ENCODE measurements at regions not wholly inside any gene's neighbourhood (a gene's known extent, or its start where the extent isn't known, plus 50 kb on each side); places are given as distances from the start of the nearest gene placed in this dataset.

GRCh38 chr3:35908366-35909232 is 269.3 kb downstream of the ARPP21 start:
- TF ChIP-seq, protein P1, sequence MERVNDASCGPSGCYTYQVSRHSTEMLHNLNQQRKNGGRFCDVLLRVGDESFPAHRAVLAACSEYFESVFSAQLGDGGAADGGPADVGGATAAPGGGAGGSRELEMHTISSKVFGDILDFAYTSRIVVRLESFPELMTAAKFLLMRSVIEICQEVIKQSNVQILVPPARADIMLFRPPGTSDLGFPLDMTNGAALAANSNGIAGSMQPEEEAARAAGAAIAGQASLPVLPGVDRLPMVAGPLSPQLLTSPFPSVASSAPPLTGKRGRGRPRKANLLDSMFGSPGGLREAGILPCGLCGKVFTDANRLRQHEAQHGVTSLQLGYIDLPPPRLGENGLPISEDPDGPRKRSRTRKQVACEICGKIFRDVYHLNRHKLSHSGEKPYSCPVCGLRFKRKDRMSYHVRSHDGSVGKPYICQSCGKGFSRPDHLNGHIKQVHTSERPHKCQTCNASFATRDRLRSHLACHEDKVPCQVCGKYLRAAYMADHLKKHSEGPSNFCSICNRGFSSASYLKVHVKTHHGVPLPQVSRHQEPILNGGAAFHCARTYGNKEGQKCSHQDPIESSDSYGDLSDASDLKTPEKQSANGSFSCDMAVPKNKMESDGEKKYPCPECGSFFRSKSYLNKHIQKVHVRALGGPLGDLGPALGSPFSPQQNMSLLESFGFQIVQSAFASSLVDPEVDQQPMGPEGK (CRISPR knock-in tag; IDR thresholded peaks at IDR 0.05; ENCODE audit: borderline replicate concordance), result no peak
- TF ChIP-seq BACH2 (CRISPR knock-in tag; IDR thresholded peaks at IDR 0.05; ENCODE audit: borderline replicate concordance) (no peak), TSHZ2 (CRISPR knock-in tag; IDR thresholded peaks at IDR 0.05) (no peak)
